Thyroid gland (tissue), 4 donors: ENCODE measurements at regions not wholly inside any gene's neighbourhood (a gene's known extent, or its start where the extent isn't known, plus 50 kb on each side); places are given as distances from the start of the nearest gene placed in this dataset.

Experiments used
- POLR2A ChIP-seq, 2 donors: fragments of 450-650 bp; IDR thresholded peaks; one replicate each; pipeline ENCODE4 v1.6.1; 2017; ENCODE audit warnings: antibody characterized with exemption in 2 of 2, mild to moderate bottlenecking in 2 of 2, moderate library complexity in 1 of 2
- TF ChIP-seq, protein P1 (sequence below), 6 experiments: fragments of 200-600 bp in 3 of 6; fragments of 450-650 bp in 3 of 6; sonication (generic) in 3 of 6; IDR thresholded peaks; one replicate each; pipeline ENCODE4 v1.5.1; 2016 to 2019; ENCODE audit warnings: antibody characterized with exemption in 6 of 6, mild to moderate bottlenecking in 2 of 6, inconsistent platforms in 1 of 6, moderate library complexity in 1 of 6

DNA sequence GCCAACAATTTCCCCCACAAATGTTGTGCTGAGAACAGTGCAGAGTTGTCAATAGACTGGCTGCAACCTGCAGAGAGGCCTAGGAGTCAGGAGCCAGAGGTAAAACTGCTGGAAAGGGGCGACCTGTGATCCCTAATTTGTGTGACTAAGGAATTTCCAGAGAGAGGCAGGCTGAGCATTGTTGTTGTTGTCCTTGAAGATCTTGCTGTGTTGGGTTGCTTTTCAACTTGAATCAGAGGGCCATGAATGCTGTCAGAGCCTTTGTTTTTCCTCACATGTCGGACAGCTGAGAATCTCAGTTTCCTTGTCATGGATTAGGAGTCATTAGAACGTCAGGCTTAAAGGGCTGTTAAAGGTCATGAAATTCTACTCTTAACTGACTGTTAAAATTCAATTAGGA lies 134.6 kb upstream of the ASTN2 start:
- no peak for TF ChIP-seq POLR2A (IDR thresholded peaks at IDR 0.05)
- TF ChIP-seq, protein P1, sequence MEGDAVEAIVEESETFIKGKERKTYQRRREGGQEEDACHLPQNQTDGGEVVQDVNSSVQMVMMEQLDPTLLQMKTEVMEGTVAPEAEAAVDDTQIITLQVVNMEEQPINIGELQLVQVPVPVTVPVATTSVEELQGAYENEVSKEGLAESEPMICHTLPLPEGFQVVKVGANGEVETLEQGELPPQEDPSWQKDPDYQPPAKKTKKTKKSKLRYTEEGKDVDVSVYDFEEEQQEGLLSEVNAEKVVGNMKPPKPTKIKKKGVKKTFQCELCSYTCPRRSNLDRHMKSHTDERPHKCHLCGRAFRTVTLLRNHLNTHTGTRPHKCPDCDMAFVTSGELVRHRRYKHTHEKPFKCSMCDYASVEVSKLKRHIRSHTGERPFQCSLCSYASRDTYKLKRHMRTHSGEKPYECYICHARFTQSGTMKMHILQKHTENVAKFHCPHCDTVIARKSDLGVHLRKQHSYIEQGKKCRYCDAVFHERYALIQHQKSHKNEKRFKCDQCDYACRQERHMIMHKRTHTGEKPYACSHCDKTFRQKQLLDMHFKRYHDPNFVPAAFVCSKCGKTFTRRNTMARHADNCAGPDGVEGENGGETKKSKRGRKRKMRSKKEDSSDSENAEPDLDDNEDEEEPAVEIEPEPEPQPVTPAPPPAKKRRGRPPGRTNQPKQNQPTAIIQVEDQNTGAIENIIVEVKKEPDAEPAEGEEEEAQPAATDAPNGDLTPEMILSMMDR (IDR thresholded peaks at IDR 0.05) = no peak
